Neural cell (in vitro differentiated cells): ENCODE measurements at regions not wholly inside any gene's neighbourhood (a gene's known extent, or its start where the extent isn't known, plus 50 kb on each side); places are given as distances from the start of the nearest gene placed in this dataset.

ENCODE experiments used
- H2AFZ ChIP-seq: fragments of 200-600, 300-800 bp; sonication (generic), shearing (Covaris generic); 2 replicates; pipeline ENCODE4 v1.6.0; 2014; ENCODE audit warnings: low read depth, mild to moderate bottlenecking, antibody characterized with exemption, low read length, moderate library complexity
- H3F3A ChIP-seq: fragments of 200-600 bp; shearing (Covaris generic); 2 replicates; pipeline ENCODE4 v1.6.1; 2016; ENCODE audit warnings: mild to moderate bottlenecking, moderate library complexity, mixed read lengths, antibody characterized with exemption, low read length; ENCODE audit not compliant: insufficient read depth, poor library complexity, severe bottlenecking
- H3K27ac ChIP-seq: fragments of 200-600, 300-800 bp; sonication (generic), shearing (Covaris generic); 2 replicates; pipeline ENCODE4 v1.5.1; 2014; ENCODE audit warnings: mild to moderate bottlenecking, low read length, moderate library complexity
- H3K27me3 ChIP-seq: fragments of 300-800, 200-600 bp; sonication (generic), shearing (Covaris generic); 2 replicates; pipeline ENCODE4 v1.6.0; 2014; ENCODE audit warnings: mild to moderate bottlenecking, low read depth, low read length, moderate library complexity; ENCODE audit not compliant: insufficient read depth
- H3K36me3 ChIP-seq: fragments of 300-800, 200-600 bp; sonication (generic), shearing (Covaris generic); 2 replicates; pipeline ENCODE4 v1.5.1; 2014; ENCODE audit warnings: mild to moderate bottlenecking, antibody characterized with exemption, low read length, moderate library complexity; ENCODE audit not compliant: insufficient read depth
- H3K4me2 ChIP-seq: fragments of 300-800, 200-600 bp; sonication (generic), shearing (Covaris generic); 2 replicates; pipeline ENCODE4 v1.6.0; 2014; ENCODE audit warnings: mild to moderate bottlenecking, low read length
- H3K4me3 ChIP-seq: fragments of 300-800, 200-600 bp; sonication (generic), shearing (Covaris generic); 2 replicates; pipeline ENCODE4 v1.5.1; 2014; ENCODE audit warnings: mild to moderate bottlenecking, low read length, moderate library complexity
- H3K79me2 ChIP-seq: fragments of 200-600 bp; shearing (Covaris generic); replicated peaks from 2 replicates; pipeline ENCODE4 v1.6.0; 2014; ENCODE audit warnings: mild to moderate bottlenecking, low read length, moderate library complexity; ENCODE audit not compliant: insufficient read depth
- H3K9ac ChIP-seq: fragments of 300-800, 200-600 bp; sonication (generic), shearing (Covaris generic); 2 replicates; pipeline ENCODE4 v1.6.1; 2016; ENCODE audit warnings: mild to moderate bottlenecking, low read length, mixed read lengths
- H3K9me2 ChIP-seq: fragments of 200-600 bp; shearing (Covaris generic); 2 replicates; pipeline ENCODE4 v1.6.1; 2016; ENCODE audit warnings: mild to moderate bottlenecking, low read length, mixed read lengths; ENCODE audit not compliant: insufficient read depth
- H3K9me3 ChIP-seq: fragments of 200-600, 300-800 bp; sonication (generic), shearing (Covaris generic); 2 replicates; pipeline ENCODE4 v1.6.1; 2016; ENCODE audit warnings: mild to moderate bottlenecking, mixed run types, low read length, moderate library complexity, mixed read lengths
- H4K20me1 ChIP-seq: fragments of 200-600 bp; shearing (Covaris generic); 2 replicates; pipeline ENCODE4 v1.6.1; 2016; ENCODE audit warnings: mild to moderate bottlenecking, mixed run types; ENCODE audit not compliant: insufficient read depth
- EP300 ChIP-seq: fragments of 450-650 bp; conservative IDR thresholded peaks from 2 replicates; pipeline ENCODE4 v1.6.1; 2014; ENCODE audit warnings: antibody characterized with exemption, mild to moderate bottlenecking, moderate library complexity; ENCODE audit not compliant: poor library complexity, severe bottlenecking
- EZH2 ChIP-seq: fragments of 200-600, 300-800 bp; shearing (Covaris generic), sonication (generic); IDR thresholded peaks from 2 replicates; pipeline ENCODE4 v1.6.1; 2014; ENCODE audit warnings: antibody characterized with exemption, low read length, borderline replicate concordance, mild to moderate bottlenecking; ENCODE audit not compliant: insufficient read depth, poor library complexity, severe bottlenecking
- MXI1 ChIP-seq: fragments of 450-650 bp; conservative IDR thresholded peaks from 2 replicates; pipeline ENCODE4 v1.6.1; 2014; ENCODE audit warnings: antibody characterized with exemption, mild to moderate bottlenecking; ENCODE audit not compliant: poor library complexity, severe bottlenecking
- POLR2AphosphoS5 ChIP-seq: IDR thresholded peaks from 2 replicates; pipeline ENCODE4 v1.6.1; 2012
- RAD21 ChIP-seq: fragments of 450-650 bp; conservative IDR thresholded peaks from 2 replicates; pipeline ENCODE4 v1.6.1; 2014; ENCODE audit warnings: antibody characterized with exemption, mild to moderate bottlenecking, moderate library complexity
- SMC3 ChIP-seq: fragments of 450-650 bp; conservative IDR thresholded peaks from 2 replicates; pipeline ENCODE4 v1.6.1; 2014; ENCODE audit warnings: antibody characterized with exemption, mild to moderate bottlenecking, moderate library complexity; ENCODE audit not compliant: poor library complexity
- TAF1 ChIP-seq: IDR thresholded peaks from 2 replicates; pipeline ENCODE4 v1.6.1; 2012; ENCODE audit warnings: low read depth
- TF ChIP-seq, protein P1 (sequence below): IDR thresholded peaks from 2 replicates; pipeline ENCODE4 v1.6.1; 2012; ENCODE audit warnings: borderline replicate concordance
- TF ChIP-seq, protein P2 (sequence below): fragments of 450-650 bp; IDR thresholded peaks from 2 replicates; pipeline ENCODE4 v1.5.1; 2014; ENCODE audit warnings: antibody characterized with exemption, mild to moderate bottlenecking, moderate library complexity; ENCODE audit not compliant: poor library complexity, severe bottlenecking

DNA sequence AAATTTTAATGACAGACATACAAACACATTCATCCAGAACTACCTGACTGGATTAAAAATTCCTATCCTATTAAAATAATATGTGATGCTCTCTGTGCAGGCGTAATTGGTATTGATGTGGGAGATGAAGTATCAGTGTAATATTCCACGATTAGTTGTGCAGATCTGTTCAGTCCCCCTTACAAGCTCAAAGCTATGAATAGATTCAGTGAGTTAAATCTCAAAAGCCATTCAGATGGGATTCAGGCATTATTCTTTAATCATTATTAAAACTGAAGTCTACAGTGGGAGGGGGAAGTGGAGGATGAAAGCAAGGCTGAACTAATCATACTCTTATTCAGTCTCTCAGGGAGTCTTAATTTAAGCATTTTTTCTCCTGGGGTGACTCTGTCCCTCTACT lies 855.8 kb downstream of the EFNA5 start:
- Histone ChIP-seq H4K20me1 (no peaks in the 10 kb centered on the region), H3K4me3 (no peak overlapping the region), H3F3A (no peaks in the 10 kb centered on the region), H3K9me3 (no peaks in the 10 kb centered on the region), H3K9ac (no peak overlapping the region), H3K79me2 (no peaks in the 10 kb centered on the region), H3K9me2 (no peaks in the 10 kb centered on the region), H3K4me2 (no peak overlapping the region), H3K27me3 (no peaks in the 10 kb centered on the region), H3K36me3 (no peaks in the 10 kb centered on the region), H2AFZ (no peak overlapping the region), H3K27ac (no peak overlapping the region)
- TF ChIP-seq EZH2 (no peak), EP300 (no peak), SMC3 (no peak), RAD21 (no peak), MXI1 (no peak), POLR2AphosphoS5 (no peak), TAF1 (no peak)
- TF ChIP-seq, protein P1, sequence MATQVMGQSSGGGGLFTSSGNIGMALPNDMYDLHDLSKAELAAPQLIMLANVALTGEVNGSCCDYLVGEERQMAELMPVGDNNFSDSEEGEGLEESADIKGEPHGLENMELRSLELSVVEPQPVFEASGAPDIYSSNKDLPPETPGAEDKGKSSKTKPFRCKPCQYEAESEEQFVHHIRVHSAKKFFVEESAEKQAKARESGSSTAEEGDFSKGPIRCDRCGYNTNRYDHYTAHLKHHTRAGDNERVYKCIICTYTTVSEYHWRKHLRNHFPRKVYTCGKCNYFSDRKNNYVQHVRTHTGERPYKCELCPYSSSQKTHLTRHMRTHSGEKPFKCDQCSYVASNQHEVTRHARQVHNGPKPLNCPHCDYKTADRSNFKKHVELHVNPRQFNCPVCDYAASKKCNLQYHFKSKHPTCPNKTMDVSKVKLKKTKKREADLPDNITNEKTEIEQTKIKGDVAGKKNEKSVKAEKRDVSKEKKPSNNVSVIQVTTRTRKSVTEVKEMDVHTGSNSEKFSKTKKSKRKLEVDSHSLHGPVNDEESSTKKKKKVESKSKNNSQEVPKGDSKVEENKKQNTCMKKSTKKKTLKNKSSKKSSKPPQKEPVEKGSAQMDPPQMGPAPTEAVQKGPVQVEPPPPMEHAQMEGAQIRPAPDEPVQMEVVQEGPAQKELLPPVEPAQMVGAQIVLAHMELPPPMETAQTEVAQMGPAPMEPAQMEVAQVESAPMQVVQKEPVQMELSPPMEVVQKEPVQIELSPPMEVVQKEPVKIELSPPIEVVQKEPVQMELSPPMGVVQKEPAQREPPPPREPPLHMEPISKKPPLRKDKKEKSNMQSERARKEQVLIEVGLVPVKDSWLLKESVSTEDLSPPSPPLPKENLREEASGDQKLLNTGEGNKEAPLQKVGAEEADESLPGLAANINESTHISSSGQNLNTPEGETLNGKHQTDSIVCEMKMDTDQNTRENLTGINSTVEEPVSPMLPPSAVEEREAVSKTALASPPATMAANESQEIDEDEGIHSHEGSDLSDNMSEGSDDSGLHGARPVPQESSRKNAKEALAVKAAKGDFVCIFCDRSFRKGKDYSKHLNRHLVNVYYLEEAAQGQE = no peak
- TF ChIP-seq, protein P2, sequence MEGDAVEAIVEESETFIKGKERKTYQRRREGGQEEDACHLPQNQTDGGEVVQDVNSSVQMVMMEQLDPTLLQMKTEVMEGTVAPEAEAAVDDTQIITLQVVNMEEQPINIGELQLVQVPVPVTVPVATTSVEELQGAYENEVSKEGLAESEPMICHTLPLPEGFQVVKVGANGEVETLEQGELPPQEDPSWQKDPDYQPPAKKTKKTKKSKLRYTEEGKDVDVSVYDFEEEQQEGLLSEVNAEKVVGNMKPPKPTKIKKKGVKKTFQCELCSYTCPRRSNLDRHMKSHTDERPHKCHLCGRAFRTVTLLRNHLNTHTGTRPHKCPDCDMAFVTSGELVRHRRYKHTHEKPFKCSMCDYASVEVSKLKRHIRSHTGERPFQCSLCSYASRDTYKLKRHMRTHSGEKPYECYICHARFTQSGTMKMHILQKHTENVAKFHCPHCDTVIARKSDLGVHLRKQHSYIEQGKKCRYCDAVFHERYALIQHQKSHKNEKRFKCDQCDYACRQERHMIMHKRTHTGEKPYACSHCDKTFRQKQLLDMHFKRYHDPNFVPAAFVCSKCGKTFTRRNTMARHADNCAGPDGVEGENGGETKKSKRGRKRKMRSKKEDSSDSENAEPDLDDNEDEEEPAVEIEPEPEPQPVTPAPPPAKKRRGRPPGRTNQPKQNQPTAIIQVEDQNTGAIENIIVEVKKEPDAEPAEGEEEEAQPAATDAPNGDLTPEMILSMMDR = no peak

DNA sequence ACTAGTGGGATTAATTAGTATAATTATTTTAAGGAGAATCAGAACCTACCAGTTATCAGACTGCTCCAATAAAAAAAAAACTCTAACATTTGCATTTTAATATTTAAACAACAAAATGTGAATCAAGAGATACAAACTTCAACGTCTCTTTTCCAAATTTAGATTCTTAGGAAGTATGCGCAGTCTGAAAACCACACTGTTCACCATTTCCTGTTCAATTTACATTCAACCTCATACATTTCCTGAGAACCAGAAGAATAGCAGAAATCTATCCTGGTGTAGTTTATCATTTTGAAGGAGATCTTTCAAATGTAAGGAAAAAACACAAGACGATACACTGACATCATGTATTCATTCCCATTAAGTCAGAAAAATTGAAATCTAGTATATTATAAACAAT lies 869.2 kb downstream of the EFNA5 start:
- Histone ChIP-seq H3K9ac (no peak overlapping the region), H3K4me3 (no peak overlapping the region), H2AFZ (no peak overlapping the region), H3K4me2 (no peak overlapping the region), H3K79me2 (no peaks in the 10 kb centered on the region), H3K9me2 (no peaks in the 10 kb centered on the region), H3K27me3 (no peaks in the 10 kb centered on the region), H4K20me1 (no peaks in the 10 kb centered on the region), H3K9me3 (no peaks in the 10 kb centered on the region), H3F3A (no peaks in the 10 kb centered on the region), H3K36me3 (no peaks in the 10 kb centered on the region), H3K27ac (no peak overlapping the region)
- no peak for TF ChIP-seq RAD21
- TF ChIP-seq TAF1 = no peak
- TF ChIP-seq, protein P2 = no peak
- no peak for TF ChIP-seq MXI1
- no peak for TF ChIP-seq POLR2AphosphoS5
- no peak for TF ChIP-seq SMC3
- TF ChIP-seq EP300 = no peak
